ENCODE measurements at regions not wholly inside any gene's neighbourhood (a gene's known extent, or its start where the extent isn't known, plus 50 kb on each side); places are given as distances from the start of the nearest gene placed in this dataset.

GRCh38 chr18:8962855-8963635 lies 139.5 kb upstream of the NDUFV2 start:
- no peak for DNase-seq (ENCODE audit: extremely low read depth in 1 of 2, low read depth in 1 of 2)

DNA sequence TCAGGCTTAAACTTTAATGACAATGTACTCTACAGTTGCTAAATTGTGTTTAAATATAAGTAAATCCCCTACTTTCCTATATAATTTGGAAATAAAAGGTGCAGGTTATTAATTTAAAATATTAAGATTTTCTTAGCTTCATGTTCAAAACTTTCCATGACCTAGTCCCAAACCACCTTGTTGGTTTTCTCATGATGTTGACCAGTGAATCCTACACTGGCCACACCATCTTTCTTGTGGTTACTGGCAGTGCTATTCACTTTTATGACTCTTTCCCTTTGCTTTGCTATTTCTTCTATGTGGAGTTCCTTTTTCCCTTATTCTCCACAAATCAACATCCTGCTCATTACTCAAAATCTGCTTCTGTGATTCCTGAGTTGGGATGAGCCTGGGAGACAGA lies 138.6 kb upstream of the NDUFV2 start:
- DNase-seq (ENCODE audit: extremely low read depth in 1 of 2, low read depth in 1 of 2) = no peak

- no peak for DNase-seq (ENCODE audit: extremely low read depth in 1 of 2, low read depth in 1 of 2)
Observed at GRCh38 chr18:8965398-8965797, 137.1 kb upstream of the NDUFV2 start.

DNA sequence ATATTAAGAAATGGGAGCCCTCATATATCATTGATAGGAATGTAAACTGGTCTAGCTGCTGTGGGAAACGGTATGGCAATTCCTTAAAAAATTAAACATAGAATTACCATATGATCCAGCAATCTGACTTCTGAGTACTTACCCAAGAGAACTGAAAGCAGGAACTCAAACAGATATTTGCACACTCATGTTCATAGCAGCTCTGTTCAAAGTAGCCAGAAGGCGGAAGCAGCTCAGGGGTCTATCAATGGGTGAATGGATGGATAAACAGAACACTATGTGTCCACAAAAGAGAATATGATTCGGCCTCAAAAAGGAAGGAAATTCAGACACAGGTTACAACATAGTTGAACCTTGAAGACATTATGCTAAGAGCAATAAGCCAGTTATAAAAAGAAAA lies 135.7 kb upstream of the NDUFV2 start:
- no peak for DNase-seq (ENCODE audit: extremely low read depth in 1 of 2, low read depth in 1 of 2)

GRCh38 chr18:8967573-8967972 lies 134.9 kb upstream of the NDUFV2 start:
- no peak for DNase-seq (ENCODE audit: extremely low read depth in 1 of 2, low read depth in 1 of 2)

DNA sequence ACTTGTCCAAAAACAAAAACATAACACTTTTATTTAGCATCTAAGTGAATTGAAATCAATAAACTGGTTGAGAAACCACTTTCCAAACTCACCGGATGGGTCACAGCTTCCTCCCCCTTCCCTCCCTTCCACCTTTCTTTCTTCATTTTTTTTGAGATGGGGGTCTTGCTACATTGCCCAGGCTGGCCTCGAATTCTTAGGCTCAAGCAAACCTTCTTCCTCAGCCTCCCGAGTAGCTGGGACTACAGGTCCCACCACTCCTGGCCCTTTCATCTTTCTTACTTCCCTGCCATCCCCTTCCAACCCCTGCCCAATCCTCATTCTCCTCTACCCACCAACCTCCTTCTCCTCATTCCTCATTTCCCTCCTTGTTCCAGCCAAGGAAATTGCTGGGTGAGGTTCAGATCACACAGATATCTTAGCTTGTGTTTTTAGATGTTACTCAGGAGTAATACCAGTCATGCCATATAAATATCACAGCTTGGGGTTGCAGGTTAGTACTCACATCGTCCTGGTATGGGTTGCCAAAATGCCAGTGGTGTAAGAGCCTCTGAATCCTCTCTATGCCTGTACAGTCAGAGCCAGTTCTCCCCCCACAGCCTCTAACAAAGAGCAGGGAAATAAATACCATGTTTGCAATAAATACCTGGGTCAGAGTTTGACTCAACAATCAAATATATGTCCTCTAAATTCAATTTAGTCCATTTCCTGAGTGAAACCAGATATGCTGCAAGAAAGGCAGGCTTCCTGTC lies 132.7 kb upstream of the NDUFV2 start:
- DNase-seq (ENCODE audit: extremely low read depth in 1 of 2, low read depth in 1 of 2) = no peak

DNA sequence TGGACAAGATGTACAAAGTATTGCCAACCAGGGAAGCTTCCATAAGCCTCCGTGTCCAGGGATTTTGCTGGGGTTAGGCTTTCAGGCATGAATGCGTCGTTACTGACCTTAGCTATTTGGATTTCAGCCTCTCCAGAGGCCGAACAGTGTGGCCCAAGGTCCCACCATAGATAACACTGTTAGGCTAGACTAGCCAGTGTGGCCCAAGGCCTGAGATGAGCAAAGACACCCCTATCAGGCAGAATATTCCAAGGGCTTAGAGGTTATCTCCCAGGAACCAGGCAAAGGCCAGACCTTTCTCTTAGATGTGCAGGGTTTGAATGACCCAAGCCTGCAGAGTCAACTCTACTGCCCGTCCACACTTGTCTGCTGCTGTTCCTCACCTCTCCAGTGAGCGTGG lies 131.7 kb upstream of the NDUFV2 start:
- DNase-seq (ENCODE audit: extremely low read depth in 1 of 2, low read depth in 1 of 2) = no peak

- DNase-seq (ENCODE audit: extremely low read depth in 1 of 2, low read depth in 1 of 2) = no peak
Observed at GRCh38 chr18:8972116-8972515, 130.4 kb upstream of the NDUFV2 start.

DNA sequence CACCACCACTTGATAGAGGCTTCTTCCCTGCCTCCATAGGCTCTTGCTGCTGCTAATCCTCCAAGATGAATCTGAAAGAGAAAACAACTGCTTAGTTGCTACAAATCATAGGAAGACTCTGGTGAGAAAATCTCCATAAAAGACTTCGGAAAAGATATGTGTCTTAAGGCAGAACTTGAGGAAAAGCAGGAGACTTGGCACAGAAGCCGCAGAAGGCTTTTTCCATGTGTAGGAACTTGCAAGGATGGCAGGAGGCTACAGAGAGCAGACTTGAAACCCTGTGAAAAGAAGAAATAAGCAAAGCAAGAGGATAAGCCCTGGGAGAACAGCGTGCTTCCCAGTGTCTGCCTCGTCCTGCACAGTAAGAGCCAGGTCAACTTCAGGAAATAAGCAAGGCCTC lies 128.2 kb upstream of the NDUFV2 start:
- DNase-seq (ENCODE audit: extremely low read depth in 1 of 2, low read depth in 1 of 2) = no peak

GRCh38 chr18:8974696-8975095 lies 127.8 kb upstream of the NDUFV2 start:
- no peak for DNase-seq (ENCODE audit: extremely low read depth in 1 of 2, low read depth in 1 of 2)

- no peak for DNase-seq (ENCODE audit: extremely low read depth in 1 of 2, low read depth in 1 of 2)
Observed at GRCh38 chr18:8975624-8976023, 126.9 kb upstream of the NDUFV2 start.

GRCh38 chr18:8976606-8977005 lies 125.9 kb upstream of the NDUFV2 start:
- DNase-seq (ENCODE audit: extremely low read depth in 1 of 2, low read depth in 1 of 2) = no peak

- no peak for DNase-seq (ENCODE audit: extremely low read depth in 1 of 2, low read depth in 1 of 2)
Observed at GRCh38 chr18:8977166-8977565, 125.3 kb upstream of the NDUFV2 start.

- DNase-seq (ENCODE audit: extremely low read depth in 1 of 2, low read depth in 1 of 2) = no peak
Observed at GRCh38 chr18:8977701-8978100, 124.8 kb upstream of the NDUFV2 start.

DNA sequence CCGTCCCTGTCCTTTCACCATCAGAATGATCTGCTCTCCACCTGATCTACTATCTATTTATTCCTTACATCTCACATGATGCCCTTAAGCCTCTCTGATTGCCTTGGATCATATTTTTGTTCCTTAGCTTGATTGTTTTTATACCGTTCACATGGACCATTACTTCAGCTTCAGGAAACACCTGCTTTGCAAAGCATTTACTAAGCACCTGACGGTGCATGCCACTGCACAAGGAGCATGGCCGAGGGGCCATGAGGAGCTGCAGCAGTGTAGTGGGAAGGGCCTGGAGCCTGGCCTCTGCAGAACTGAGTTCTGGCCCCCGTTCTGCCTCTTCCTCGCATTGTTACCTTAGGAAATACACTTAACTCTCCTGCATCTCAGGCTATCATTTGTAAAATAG lies 124.1 kb upstream of the NDUFV2 start:
- no peak for DNase-seq (ENCODE audit: extremely low read depth in 1 of 2, low read depth in 1 of 2)

DNA sequence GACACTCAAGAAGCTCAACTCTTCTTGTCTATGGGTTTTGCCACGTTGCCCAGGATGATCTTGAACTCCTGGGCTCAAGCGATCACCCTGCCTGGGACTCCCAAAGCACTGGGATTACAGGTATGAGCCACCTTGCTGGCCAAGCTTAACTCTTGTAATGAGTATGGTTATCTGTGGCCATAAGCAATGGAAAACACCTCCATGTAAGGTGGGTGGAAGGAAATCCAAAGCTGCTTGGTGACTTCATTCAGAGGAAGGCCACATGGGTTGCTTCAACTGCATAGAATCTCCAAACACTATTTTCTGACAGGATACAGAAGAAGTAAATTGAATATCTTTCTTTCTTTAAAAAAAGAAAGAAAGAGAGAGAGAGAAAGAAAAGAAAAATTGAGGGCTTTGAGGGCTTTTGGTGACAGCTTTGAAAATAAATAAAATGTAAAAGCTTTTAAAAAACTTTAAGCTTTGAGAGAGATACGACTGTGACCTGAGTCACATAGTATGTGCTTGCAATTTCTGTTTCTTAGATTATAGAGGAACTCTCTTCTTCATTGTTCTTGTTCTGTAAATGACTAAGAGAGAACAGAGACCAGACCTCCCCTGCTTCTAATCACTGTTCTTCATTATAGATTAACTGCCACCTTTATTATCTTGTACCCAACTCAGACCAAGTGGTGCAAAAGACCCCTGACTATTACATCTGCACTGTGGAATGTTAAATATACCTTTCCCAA lies 123.1 kb upstream of the NDUFV2 start:
- DNase-seq (ENCODE audit: extremely low read depth in 1 of 2, low read depth in 1 of 2) = no peak

DNA sequence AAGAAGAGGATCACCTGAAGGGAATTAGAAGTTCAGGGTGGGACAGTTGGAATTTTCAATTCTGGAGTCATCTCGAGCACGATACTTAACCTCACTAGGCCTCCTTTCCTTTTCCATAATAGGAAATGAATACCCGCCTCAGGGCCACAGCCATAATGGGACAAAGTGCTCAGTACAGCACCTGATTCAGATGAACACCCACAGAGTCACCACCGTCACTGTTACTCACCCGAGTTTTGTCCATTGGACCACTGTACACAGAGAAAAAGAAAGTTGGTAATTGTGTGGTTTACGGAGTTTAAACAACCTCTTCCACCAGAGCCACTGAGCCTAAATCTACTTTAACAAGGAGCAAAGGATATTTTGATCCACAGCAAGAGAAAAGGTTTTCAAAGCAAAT lies 122.0 kb upstream of the NDUFV2 start:
- DNase-seq (ENCODE audit: extremely low read depth in 1 of 2, low read depth in 1 of 2) = no peak

GRCh38 chr18:8980918-8981317 lies 121.6 kb upstream of the NDUFV2 start:
- no peak for DNase-seq (ENCODE audit: extremely low read depth in 1 of 2, low read depth in 1 of 2)

- no peak for DNase-seq (ENCODE audit: extremely low read depth in 1 of 2, low read depth in 1 of 2)
Observed at GRCh38 chr18:8982416-8983183, 119.9 kb upstream of the NDUFV2 start.

GRCh38 chr18:8983195-8983594 lies 119.3 kb upstream of the NDUFV2 start:
- no peak for DNase-seq (ENCODE audit: extremely low read depth in 1 of 2, low read depth in 1 of 2)

DNA sequence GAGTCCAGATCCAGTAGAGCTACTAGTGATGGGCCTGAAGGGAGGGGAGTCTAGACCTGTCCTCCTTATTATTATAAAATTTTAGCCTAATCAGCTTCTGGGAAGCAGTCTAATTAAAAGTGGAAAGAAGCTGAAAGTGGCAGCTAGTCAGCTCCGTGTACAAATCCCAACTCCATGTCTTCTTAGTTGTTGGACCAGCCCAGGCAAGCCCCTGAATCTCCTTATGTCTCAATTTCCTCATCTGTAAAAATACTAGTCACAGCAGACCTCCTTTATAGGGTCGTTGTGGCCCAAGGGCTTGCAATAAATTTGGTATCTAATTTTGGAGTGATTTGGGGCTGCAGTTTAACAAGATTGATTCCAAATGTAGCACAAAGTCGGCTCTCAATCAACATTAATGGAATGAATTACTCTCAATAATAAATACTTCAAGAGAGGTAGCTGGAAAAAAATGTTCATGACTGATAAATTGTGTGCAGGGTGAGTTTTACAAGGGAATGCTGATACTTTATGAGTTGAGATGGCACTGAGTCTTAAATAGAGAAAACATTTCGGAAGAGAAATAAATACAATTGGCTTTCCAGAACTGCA lies 118.3 kb upstream of the NDUFV2 start:
- DNase-seq (ENCODE audit: extremely low read depth in 1 of 2, low read depth in 1 of 2) = no peak

Data from stimulated activated CD8-positive, alpha-beta memory T cell treated with anti-CD3 and anti-CD28 coated beads, Interleukin-7, amount 100 ng/mL, for 48 hours (primary cell).